ENCODE measurements at regions not wholly inside any gene's neighbourhood (a gene's known extent, or its start where the extent isn't known, plus 50 kb on each side); places are given as distances from the start of the nearest gene placed in this dataset.

DNA sequence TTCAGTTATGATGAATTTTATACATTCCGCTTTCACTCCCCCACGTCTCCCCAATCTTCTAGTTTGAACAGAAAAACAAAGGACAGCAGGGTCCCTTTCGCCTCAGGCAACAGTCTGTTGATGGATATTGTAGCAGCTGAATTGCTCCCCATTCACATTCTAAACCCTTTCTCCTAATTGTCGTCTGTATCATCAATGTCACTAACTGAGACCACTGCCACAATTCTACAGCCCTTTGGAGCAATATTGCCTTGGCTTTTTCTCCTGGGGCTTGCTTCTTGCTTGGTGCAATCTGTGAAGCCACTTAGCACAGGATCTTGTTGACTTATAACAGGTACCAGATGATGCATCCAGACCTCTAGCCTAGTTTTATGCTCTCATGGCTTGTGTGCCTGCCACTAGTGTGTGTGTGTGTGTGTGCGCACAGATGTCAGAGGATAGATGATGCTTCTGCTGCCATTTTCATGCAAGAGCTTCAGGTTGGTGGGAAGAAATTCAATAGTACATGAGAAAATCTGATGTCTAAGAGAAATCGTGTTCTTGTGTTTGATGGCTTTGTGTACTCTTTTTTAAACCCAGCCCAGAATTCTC is 195.2 kb upstream of the ISL1 start:
- DNase-seq (ENCODE audit: low spot score) = no peak
- TF ChIP-seq, protein P1, sequence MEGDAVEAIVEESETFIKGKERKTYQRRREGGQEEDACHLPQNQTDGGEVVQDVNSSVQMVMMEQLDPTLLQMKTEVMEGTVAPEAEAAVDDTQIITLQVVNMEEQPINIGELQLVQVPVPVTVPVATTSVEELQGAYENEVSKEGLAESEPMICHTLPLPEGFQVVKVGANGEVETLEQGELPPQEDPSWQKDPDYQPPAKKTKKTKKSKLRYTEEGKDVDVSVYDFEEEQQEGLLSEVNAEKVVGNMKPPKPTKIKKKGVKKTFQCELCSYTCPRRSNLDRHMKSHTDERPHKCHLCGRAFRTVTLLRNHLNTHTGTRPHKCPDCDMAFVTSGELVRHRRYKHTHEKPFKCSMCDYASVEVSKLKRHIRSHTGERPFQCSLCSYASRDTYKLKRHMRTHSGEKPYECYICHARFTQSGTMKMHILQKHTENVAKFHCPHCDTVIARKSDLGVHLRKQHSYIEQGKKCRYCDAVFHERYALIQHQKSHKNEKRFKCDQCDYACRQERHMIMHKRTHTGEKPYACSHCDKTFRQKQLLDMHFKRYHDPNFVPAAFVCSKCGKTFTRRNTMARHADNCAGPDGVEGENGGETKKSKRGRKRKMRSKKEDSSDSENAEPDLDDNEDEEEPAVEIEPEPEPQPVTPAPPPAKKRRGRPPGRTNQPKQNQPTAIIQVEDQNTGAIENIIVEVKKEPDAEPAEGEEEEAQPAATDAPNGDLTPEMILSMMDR (IDR thresholded peaks at IDR 0.05) = no peak
- Histone ChIP-seq H3K27ac (no peak overlapping the region), H3K4me3 (no peak overlapping the region)

DNA sequence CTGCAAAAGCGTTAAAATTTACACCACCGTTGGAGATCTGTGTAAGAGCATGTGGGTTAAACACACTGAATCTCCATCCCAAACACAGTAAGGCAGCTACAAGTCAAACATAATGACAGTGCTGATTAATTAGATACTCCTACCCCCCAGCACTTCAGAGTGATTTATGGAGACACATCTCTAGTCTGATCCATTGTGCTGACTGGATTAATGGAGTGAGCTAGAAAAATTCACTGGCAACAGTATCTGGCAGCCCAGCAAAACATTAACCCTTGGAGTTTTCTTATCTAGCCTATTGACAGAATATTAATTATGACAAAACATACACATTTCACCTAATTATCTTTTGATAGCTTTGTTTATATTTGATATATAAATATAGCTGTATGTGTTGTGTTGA is 188.6 kb upstream of the ISL1 start:
- no peak for DNase-seq (ENCODE audit: low spot score)
- Histone ChIP-seq H3K27ac (no peak overlapping the region), H3K4me3 (no peak overlapping the region)
- TF ChIP-seq, protein P1 (IDR thresholded peaks at IDR 0.05) = no peak

DNA sequence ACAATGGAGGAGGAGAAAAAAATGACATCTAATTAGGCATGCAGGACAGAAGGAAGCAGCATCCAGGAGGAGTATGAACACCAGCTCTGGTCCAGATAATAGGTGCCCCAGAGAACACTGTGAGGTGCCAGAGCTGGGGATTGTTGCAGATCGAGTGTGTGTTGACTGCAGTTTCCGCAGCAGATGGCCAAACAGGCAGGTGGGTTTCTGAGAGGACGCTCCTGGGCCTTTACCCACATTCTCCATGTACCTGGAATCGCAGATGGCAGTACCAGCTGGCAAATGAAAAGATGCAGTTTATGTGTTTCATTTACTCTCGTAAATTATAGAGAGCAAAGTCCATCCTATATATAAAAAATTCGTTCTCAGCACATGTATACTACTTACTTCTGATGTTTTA is 182.2 kb upstream of the ISL1 start:
- TF ChIP-seq, protein P1 (IDR thresholded peaks at IDR 0.05) = no peak
- DNase-seq (ENCODE audit: low spot score) = no peak
- Histone ChIP-seq H3K4me3 (no peak overlapping the region), H3K27ac (no peak overlapping the region)

DNA sequence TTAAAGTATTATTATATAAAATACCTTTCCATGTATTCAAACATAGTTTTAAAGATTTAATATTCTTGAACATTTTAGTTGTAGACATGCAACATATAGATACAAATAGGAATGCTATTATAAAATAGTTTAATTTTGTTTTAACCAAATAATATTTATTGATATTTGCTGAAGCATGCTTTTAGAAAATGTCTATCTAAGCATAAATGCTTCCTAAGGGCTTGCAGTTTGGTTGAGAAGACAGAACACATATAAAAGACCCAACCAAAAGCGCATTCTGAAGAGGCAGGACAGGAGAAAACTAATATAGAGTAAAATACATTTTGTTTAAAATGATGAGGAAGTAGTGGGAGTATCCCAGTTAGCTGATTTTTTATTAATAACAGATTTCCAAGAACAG is 181.5 kb upstream of the ISL1 start:
- no peak overlapping the region for H3K27ac ChIP-seq
- no peak for DNase-seq (ENCODE audit: low spot score)
- TF ChIP-seq, protein P1 (IDR thresholded peaks at IDR 0.05) = no peak
- H3K4me3 ChIP-seq = no peak overlapping the region

DNA sequence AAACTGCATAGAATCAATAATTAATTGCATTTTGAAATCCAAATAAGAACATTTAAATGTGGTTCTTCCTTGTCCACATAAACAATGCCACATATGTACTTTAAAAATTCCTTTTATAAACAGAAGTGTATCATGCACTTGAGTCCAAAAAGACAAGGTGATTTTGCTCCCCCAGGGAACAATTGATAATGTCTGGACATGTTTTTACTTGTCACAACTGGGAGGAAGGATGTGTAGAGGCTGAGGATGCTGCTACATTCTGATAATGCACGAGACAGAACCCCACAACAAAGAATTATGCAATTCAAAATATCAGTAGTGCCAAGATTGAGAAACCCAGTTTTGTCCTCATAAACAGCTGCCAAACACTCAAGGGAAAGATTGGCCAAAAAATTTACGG is 181.1 kb upstream of the ISL1 start:
- no peak overlapping the region for H3K4me3 ChIP-seq
- H3K27ac ChIP-seq = no peak overlapping the region
- no peak for DNase-seq (ENCODE audit: low spot score)
- TF ChIP-seq, protein P1 (IDR thresholded peaks at IDR 0.05) = no peak

DNA sequence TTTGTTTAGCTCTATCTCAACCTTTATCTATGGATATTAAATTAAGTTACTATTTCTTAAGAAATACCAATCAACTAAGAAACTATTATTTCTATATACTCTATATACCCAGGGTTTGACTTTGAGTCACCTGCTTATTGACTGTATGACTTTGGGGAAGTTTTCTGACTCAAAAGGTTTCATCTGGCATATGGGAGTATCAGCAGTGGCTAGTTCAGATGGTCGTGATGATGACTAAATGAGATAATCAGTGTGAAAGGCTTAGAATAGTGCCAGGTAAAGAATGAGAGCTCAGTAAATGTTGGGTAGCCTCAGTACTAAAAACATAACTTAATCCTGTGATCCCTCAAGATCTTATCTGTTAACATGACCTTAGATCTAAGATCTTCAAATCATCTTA is 179.7 kb upstream of the ISL1 start:
- TF ChIP-seq, protein P1 (IDR thresholded peaks at IDR 0.05) = no peak
- Histone ChIP-seq H3K4me3 (no peak overlapping the region), H3K27ac (no peak overlapping the region)
- no peak for DNase-seq (ENCODE audit: low spot score)

DNA sequence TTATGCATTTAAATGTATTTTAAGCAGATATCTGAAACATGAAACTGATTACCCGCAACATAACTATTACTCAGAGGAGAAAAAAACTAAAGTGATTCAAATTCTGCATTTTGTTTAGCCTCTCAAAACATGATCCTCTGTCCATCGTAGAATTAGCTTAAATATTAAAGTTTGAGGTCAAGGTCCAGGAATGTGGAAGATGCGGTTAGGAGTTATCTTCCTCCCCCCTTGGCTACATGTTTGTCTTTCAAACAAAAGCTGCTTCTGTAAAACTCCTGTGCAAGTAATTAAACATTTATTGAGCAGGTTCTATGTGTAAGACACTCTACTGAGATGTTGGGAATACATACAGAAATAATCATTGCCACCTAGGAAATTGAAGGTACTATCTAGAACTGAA is 175.0 kb upstream of the ISL1 start:
- TF ChIP-seq, protein P1 (IDR thresholded peaks at IDR 0.05) = no peak
- DNase-seq (ENCODE audit: low spot score) = no peak
- no peak overlapping the region for H3K4me3 ChIP-seq
- no peak overlapping the region for H3K27ac ChIP-seq
